Left kidney (tissue), 1 donor: ENCODE measurements at regions not wholly inside any gene's neighbourhood (a gene's known extent, or its start where the extent isn't known, plus 50 kb on each side); places are given as distances from the start of the nearest gene placed in this dataset.
A peak's percentile ranks its signal among the peaks of the same experiment; 100 is the strongest.

Experiments
- DNase-seq: peaks from one replicate; pipeline ENCODE4 v3.0.0-alpha.2; 2013

DNA sequence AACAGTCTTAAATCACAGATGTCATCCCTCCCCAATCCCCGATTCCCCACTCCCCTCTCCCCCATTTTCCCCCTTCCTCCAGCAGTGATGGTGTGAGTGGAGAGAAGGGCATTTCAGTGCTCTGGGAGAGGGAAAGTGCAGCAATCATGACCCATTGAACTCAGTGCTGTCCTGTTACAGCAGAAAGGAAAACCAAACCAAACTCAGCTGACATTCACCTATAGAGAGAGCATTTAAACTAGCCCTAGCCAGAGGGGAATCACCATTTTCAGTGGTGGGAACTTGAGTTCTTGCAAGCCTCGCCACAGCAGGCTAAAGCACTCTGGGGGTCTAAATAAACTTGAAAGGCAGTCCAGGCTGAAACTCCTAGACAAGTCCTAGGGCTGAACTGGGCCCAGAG lies 129.9 kb upstream of the COL21A1 start:
- DNase-seq = no peak

DNA sequence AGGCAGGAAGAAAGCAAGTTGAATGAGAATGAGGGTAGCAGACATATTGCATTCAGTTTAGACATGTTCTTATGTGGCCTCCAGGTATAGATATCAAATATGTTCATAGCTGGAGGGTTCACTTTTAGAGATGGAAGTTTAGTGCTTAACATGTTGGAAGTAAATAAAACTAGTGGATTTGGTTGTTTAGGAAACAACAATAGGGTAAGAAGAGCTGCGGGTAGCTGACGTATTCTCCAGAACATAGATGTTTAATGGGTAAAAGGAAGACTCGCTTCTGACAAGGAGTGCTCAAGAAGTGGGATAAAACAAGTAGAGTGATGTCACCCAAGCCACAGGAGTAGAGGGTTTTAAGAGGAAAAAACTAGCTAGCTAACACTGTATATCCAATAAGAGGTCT lies 128.4 kb upstream of the COL21A1 start:
- no peak for DNase-seq

DNA sequence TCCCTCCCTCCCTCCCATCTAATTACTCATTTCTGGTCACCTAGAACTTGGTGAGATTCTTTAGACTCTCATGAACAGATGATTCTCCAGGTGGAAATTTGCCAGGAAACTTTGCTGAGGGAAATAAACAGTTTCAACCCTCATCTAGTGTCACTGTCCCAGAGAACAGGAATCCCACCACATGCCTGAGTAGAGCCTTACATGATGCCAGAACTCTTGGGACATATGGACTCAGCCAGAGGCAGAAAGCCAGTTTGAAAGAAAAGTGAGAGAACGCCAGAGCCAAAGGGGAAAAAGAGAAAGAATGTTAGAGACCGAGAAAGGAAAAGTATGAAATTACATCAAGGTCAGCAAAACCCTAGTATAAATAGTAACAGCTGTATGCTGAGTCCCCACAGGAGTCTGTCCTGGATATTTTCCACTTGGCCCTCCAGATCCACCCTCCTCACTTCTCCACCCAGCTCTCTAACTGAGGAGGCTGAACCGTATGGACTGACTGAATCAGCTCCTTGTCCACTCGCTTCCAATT lies 127.5 kb upstream of the COL21A1 start:
- DNase-seq = no peak

DNA sequence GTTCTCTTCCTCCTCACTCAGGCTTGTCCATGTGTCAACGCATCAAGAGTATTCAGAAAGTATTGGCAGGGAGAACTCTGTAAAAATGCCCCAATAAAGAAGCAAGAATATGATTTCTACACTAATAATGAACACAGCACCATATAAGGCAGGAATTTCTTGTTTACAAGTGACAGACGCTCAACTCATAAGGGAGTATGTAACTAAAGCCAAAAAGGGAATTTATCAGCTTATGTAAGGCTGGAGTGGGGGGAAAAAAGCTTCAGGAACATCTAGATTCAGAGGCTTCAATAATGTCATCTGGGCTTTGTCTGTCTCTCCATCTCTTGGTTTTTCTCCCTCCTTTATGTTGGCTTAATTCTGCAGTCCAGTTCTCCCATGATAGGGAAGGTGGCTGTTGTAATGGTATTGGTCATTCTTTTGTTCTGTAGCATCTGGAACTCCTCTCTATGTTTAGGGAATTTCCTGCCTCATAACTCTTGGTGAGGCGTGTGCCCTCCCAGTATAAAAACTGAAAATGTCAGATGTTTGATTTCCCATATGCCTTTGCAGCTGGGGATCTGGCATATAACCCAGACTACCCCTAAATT lies 125.1 kb upstream of the COL21A1 start:
- DNase-seq = peak; percentile 22

DNA sequence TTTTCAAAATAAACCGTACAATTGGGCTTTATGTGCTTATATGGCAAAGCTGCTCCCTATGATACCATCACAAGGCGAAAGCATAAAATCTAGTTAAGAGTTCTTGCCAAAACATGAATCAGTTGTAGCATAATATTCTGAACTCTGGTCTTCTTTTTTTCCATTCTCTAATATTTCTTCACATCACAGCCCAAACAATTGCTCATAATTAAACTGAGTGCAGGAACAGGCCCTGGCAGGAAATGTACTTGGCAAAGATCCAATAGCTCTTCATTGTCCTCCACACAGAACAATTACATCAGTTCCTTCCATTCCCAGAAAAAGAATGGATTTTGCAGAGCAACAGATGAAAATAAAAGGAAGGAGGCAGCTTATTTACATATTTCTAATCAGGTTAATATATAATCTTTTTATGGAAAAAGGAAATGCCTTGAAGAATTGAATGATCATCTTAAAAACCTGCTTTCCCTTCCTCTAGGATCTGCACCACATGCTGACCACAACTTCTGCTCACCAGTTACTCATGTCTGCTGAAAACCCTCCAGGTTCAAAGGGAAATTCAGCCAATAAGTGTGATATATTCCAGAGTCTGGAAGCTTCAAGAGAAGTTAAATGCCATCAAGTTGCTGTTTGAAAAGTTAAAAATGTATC lies 123.3 kb upstream of the COL21A1 start:
- DNase-seq = peak; percentile 56

DNA sequence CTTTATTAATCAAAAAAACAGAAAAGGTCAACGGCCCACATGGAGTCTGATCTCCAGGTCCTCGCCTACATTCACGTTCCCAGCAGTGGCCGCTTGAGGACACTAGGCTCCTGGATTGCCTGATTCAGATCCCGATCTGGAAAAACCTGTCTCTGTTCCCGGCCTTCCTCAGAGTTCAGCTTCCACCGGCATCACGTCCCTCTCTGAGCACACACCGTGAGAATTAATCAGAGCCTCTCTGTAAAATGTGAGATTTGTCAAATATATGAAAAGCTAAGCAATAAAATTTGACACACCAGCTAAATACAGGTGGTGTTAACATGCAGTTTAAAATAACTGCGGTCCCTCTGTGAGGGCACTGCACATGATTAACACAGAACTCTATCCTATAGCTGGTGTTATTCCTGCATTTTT lies 122.8 kb upstream of the COL21A1 start:
- DNase-seq = peak; percentile 33

DNA sequence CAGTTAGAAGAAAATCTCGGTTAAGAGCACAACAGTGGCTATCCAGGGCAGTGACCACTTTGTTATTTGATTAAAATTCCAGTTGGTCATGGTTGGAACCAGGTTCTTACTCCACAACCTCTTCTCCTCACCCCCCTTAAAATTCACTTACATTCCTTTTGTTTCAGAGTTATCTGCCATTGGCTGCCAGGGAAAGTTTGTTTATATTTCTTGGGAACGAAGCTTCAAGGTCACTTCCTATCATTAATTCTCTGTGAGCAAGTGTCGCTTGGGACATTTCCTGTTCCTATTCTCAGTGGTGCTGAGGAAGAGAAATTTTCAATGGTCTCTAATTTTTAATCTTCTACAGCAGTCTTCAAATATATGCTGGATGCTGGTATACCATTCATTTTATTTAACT lies 121.1 kb upstream of the COL21A1 start:
- peak; percentile 28 for DNase-seq

DNA sequence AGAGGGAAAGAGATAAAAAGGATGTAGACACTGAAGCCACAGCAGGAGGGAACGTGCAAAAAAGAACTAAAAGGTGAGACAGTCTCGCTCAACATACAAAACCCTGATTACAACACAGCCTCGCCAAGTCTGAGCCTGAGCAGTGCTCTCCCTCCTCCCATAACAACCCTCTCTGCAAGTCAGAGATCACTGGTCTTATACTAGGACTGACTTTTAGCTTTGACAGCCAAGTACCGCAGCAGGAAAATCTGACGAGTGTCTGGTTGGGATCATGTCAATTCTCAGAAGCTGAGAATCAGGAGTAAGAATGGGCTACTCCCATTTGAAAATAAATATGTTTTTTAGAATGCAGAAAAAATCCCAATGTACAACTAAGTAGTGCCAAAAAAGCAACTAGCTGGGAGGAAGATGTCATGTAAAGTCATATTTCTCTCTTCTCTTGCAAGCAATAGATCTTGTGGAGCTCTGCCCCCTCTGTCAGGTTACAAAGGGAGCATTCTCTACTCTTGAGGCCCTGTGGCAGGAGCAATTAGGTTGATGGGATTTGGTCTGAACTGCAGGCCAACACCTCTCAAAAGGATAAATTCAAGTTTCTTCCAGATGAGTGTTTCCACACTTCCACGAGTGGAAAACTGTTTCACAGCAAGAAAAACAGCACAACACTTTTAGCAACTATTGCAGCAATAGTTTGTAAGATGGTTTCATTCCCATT lies 118.9 kb upstream of the COL21A1 start:
- no peak for DNase-seq

DNA sequence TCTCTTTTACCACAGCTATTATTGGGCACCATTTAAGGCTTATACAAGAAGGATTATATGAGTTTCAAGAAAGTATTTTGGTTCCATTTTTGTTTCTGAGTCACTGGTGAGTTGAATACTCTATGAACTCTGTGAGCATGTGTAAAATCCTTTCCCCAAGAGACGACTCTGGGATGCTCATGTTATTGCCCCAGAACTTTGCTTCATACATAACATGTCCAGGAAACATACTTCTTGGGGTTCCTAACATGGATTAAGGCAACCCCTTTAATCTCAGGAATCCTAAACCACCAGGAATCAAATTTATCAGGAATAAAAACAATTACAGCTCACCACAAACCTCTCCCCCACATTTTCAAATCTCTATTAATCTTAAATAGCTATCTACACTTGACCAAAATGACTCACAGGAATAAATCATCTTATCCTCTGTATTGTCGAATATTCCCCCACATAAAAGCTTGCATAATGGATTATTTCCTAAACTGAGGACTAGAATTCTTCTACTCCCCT lies 117.5 kb upstream of the COL21A1 start:
- DNase-seq = no peak

DNA sequence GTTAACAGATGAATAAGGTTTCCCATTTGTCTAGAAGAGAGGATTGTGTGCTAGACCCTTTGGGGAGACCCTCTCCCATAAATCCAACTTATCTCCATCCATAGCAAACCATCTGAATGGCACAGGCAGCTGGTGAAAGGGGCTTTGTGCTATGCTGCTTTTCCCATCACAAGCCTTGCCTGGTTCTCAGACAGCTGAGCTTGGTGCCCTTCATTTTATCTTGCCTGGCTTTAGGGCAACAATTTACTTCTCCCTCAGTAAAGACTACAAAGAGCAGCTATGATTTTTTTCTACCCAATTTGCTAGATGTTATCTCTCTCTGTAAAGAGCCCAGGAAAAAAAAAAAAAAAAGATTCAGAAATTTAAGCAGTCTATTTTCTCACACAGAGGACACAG lies 117.0 kb upstream of the COL21A1 start:
- no peak for DNase-seq

DNA sequence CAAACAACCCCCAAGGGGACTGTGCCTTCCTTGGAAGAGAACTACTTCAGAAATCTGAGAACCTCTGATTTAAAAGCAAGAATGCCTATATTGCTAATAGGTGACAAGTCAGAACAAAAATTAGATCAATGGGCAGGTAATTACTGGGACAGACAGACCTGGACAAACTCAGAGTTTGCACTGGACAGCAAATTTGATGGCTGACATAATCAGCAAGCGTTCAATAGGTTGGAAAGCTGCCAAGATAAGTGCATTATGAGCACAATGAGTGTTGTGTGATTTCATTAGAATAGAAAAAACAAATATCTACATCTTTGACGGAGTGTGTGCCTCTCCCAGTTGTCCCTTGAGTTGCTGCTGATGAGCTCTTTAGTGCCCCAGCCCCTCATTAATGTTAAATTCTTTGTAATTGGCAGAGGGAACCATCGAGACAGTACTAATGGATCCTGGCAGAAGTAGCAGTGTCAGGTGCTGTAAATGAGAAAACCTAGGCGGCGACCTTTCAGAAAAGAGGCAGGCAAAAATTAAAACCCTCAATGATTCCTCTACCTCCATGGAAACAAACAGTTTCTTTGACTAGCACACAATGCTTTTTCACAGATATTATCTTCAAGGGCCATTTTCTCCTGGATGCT lies 116.5 kb upstream of the COL21A1 start:
- DNase-seq = no peak

DNA sequence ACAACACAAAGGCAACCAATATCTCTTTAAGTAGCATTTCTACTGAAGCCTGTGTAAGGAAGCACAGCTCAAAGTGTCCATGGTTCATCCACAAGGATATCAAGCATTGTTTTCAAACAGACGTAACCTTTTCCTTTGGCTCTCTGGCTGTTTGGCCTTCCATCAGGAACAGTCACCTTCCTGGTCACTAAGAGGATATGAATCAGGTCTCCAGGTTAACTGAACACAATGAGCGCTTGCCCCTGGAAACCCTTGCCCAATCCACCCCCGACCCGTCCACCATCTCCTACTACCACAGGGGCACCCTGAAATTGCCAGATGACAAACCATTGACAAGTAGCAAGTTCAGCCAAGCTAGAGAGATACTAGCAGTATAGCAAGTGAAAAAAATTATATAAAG lies 114.4 kb upstream of the COL21A1 start:
- DNase-seq = no peak

DNA sequence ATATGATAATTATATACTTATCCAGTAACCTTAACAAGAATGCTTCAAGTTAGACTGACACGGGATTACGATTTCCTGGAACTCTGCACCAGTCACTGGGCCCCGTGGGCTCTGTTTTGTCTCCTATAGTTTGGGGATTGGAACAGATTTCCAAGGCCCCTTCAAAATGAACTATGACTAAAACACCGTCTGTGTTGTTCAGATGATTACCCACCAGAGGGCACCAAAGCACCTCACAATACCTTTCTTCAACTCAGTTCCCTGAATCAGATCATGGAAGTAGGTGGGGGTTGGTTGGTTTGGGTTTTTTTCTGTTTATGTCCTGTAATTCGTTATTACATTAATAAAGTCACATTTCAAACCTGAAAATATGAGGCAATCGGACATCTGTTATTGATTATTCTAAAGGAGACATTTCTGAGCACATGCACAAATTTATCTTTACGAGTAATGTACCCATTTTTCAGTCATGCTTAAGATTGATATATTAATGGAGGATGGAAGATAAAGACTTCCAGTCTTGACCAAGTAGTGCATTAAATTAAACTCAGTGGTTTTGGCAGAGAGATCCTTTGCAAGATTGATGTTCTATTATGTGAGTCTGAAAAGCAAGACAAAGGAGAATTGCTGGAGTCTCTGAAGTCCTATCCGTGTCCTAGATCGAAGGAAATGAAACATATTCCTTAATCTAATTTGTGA lies 112.0 kb upstream of the COL21A1 start:
- DNase-seq = peak; percentile 80

DNA sequence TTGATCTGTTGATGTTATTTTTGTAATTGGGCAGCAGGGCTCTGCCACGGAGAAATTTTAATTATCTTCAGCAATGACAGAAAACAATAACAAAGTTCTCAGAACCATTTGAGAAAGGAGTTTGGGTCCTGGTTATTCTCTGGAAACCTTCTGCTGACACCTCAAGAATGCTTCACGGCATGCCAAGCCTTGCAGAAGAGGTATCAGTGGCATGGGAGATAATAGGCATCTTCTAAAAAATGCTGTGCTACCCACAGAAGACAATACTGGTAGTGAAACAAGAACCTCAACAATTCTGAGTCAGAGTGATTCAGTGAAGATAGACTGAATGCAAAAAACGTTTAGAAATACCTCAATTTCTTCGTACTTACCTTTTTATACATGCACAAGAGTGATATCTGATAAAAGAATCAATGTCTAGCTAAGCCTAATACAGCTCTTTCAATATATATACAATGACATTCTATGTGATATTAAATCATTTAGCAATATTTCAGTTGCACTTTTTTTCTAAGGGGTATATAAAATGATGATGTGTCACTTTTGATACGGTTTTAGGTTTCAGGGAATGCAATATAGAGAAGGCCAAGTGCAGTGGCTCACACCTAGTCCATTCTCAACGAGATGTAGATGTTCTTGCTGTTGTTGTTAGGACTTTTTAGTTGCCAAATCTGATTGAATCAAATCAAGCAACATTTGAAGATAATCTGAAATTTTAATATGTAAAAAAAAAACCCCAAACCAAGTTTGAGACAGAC lies 110.4 kb upstream of the COL21A1 start:
- no peak for DNase-seq

DNA sequence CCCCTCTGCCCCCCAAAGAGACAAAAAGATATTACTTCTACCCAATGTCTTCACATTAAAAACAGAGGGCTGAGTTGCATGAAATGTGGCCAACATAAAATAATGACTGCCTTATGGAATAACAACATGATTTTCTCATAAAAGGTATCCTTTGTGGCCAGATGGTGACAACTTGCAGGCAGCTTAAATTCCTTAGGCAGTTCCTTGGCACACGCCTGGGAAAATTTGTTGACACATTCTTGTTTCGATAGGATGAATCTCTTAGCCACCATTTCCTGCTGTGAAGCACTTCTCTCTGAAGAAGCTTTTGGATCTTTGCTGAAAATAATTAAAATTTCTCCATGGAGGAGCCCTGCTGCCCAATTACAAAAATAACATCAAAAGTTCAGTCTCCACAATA lies 109.0 kb upstream of the COL21A1 start:
- no peak for DNase-seq

DNA sequence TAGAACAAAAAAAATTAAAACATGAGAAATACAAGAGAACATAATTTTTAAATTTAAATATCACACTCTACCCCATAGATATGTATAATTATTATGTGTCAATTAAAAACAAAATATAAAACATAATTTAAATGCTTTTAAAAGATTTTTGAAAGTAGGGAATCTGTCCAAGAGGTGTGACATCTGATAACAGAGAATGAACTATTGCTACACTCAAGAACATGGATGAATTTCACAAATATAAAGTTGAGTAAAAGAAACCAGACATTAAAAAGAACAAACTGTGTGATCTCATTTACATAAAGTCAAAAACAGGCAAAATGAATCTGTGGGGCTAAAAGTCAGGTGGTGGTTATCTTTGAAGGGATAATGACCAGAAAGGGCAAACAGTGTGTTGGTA lies 106.5 kb upstream of the COL21A1 start:
- no peak for DNase-seq

DNA sequence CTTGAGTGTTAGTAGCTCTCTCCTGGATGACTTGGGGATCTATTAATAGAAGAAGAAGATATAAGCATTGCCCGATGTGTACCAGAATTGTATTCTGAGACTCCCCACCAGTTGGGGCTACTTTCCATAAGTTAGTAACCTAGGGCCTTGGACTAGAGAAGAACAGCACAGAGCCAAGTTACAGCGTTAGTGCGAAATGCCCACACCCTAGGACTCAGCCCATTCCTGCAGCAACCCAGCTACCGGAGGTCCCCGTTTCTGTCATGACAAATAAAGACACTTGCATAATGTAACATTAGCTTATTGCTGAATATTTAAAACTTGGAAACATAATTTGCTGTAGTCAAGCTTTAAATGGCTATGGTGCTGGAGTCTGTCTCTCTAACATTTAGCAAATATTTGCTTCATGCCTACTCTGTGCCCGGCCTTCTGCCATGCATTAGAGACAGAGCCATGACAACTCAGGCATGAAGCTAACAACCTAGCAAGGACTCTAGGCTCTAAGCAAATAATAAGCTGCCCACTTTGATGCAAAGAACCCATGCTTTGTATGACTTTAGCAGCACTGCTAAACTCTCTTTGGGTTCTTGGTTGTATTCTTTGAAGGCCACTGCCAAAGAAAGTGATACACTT lies 103.4 kb upstream of the COL21A1 start:
- DNase-seq = no peak

DNA sequence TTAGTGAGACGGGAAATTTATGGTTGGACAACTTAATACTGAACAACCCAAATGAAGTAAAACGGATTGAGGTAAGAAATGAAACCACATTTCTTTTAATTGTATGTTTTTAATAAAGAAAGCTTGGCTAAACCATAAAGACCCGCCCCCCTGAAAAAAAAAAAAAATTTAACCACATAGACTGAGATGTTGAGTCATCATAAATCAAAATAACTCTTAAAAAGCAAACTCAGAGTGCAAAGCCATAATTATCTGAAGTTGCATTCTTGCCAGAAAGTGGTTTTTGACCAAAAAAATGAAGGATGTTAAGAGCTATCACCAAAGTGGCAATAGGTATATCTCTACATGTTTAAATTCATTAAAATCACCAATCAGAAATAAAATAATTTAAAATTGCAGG lies 101.8 kb upstream of the COL21A1 start:
- DNase-seq = no peak

DNA sequence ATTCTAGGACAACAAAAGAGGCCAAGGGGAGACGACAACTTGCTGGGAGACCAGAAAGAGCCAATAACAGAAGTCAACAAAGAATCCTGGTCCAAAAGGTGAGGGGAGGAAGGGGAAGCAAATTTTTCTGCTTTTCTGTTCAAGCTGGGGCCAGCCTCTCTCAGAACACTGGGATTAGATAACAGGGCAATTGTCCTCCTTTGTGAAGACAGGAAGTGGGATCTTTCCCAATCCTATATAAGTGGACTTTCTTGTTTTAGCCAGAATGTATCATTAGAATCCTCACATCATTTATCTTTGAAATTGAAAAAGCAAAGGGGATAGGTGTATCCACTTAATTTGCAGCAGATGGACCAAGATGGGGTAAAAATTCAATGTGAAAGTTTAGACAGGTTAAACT lies 101.2 kb upstream of the COL21A1 start:
- DNase-seq = no peak

DNA sequence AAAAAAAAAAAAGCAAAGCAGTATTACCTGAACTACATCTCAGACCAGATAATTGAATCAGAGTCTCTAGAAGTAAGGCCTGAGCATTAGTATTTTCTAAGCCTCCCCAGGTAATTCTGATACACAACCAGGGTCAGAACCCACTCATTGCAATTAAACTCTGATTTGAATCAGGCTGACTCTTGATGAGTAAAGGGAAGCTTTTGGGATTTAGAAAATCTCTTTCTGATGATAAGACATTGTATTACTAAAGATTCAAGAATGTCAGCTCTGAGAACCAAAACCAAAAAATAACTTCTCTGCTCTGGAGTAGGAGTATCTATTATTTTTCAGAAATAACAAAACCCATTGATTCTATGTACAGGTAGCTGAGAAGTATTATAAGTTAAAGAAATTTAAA lies 100.1 kb upstream of the COL21A1 start:
- DNase-seq = no peak

DNA sequence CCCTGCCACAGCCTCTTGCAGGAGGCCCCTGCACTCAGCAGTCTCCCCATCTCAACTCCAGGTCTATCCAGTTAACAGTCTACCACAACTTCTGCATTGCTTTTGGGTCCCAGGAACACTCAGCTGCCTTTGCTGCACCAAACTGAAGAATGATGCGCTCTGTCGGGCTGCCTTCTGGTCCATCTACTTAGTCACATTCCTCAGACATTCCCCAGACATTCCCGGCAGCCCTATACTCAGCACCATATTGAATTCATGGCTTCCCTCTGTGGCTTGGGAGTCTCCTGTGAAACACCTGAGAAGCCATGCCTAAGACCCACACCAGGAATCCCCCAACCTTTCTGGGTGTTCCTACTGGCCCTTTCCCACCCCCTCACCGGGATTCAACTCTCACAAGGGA lies 99.6 kb upstream of the COL21A1 start:
- DNase-seq = no peak
